GM19043 (cell line): ENCODE measurements at regions not wholly inside any gene's neighbourhood (a gene's known extent, or its start where the extent isn't known, plus 50 kb on each side); places are given as distances from the start of the nearest gene placed in this dataset.
"Not testable (repeated sequence)": the region's sequence is repeated elsewhere in the genome, so short reads cannot be mapped to it uniquely, and the experiment has no call there.

Experiments
- ATAC-seq: cut with Tn5 transposase; IDR thresholded peaks from one replicate; pipeline ENCODE4 v1.9.1; 2021; ENCODE audit warnings: low read depth; ENCODE audit not compliant: unreplicated experiment

DNA sequence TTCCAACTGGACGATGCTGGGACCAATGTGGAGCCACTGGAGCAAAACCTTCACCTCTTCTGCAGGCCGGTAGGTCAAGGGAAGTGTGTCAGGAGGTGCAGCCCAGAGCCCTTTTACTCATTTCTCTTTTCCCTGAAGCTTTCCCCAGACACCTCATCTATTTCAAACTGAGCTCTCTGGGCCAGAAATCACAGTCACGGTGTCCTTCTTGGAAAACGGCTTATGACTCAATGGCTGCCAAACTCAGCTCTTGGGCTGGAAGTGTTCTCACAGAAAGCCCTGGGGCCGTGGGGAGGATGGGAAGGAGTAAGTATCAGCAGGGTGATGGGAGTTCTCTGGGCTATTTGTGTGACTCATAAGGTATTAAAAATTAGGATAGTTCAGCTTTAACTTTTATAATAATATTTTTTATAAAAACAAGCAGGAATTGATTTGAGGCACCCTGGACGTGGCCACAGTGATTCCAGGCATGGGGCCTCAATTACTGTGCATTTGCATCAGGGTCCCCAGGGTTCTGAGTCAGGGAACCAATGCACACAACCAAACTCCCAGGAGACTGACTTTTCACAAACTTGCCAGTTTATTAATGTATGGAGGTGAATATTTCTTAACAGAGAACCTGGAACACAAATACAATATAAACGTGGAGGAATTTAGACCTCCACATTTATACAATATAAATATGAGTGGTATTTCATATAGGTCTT, 187.4 kb upstream of the TMEM72 start:
- ATAC-seq = no peak

DNA sequence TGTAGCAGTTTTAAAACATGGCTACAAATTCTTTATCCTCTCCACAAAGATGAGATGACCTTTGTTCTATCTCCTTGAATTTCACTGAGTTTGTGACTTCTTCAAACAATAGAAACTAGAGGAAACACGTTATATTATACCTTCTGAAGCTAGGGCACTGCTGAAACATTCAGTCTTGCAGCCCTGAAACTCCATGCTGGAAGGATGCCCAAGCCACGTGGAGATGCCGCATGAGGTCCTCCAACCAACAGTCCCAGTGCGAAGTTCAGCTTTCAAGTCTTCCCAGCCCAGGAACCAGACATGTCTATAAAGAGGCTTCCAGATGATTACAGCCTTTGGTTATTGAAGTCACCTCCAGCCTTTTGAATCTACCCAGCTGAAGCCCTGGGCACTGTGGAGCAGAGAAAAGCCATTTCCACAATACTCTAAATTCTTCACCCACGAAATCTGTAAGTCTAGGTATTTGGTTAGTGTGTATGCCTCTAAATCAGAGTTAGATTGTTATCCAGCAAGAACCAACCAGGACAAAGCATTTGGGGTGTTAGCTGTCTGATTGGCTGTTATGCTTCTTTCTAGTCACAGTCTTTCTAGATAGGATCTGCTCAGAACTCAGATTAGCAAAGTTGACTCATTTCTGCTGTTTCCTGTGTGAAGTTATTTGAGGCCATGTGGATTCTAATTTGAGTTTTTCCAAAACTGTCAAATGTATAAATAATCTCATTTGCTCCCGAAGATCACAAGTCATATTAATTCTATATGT, 186.5 kb upstream of the TMEM72 start:
- ATAC-seq = no peak

DNA sequence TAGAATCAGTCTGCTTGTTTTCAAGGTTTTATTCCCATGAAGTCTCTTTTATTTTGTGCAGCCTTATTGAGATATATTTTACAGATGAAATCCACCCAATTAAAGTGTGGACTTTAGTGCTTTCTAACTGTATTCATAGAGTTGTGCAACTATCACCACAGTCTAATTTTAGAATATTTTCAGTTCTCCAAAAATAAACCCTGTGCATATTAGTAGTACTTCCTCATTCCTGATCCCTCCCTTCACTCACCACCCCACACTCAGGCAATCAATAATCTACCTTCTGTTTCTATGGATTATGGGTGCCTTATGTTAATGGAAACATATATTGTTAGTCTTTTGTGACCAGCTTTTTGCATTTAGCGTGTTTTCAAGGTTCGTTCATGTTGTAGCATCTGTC, 185.7 kb upstream of the TMEM72 start:
- ATAC-seq = peak; percentile 71

DNA sequence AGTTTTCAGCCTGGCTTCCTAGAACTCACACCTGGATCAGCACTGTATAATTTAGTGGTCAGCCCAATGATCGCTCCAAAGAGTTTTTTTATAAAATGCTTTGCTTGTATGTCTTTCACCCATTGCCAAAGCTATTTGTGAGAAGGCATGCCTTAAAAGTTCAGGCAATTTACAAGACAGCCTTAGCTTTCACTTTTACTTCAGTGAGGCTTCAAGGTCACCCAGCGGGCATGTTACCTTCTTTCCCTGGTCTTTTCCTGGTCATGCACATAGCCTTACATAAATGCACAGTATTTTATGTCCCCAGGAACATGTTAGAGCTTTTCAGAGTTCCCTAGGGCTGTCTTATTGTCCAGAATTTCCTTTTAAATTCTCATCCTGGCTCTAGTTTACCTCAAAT, 179.9 kb upstream of the TMEM72 start:
- ATAC-seq = no peak

DNA sequence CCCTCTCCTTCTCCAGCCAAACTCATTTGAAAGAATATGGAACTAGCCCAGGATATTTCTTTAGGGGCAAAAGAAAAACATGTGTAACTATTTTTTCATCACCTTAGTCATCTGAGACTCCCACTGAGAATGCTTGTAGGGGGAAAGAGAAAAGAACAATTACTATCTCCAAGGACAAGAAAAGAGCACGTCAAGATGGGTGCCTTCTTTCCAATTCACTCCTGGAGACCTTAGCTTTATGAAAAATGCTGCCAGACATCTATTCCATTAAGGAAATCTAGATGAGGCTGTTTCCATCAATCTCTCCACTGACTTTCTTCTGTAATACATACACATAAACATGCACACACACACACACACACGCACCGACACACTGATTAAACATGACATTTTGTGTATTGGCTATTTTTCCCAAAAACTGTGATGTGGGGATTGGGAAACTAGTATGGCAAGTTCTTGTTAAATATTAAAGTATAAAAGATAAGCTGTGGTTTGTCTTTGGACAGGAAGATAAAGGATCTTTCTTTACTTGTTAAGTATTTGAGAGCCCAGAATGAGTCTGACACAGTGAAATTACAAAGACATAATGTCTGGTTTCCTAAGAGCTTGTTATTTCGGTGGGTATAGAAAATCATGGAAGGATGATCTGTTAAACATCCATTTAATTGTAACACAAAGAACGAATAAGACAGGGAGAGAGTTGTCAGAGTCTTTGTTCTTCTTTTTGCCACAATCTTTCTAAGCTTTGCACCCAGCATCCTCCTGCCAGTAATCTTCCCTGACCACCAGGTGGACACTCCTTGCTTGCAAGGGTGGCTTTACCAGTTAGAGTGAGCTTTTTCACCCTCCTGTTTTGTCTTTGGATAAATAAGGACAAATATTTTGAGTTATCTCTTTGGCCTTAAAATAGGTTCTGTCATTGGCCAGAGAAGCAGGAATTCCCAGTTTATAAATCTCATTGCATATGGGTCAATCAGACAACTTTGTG, 177.3 kb upstream of the TMEM72 start:
- no peak for ATAC-seq

DNA sequence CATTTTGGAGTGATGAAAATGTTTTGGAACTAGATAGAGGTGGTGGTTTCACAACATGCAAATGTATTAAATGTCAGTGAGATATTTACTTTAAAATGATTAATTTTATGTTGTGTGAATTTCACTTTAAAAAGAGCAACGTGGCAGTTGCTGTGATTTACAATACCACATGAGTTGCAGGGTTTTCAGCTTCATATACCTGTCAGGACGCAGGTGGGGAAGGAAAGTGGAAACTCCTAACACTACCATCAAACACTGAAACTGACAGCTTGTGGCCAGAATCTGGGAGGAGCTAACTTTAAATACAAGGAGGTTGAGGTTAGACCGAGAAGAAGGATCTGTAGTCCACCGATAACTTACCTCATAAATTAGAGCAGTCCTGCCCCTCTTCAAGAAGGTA, 168.9 kb upstream of the TMEM72 start:
- no peak for ATAC-seq

DNA sequence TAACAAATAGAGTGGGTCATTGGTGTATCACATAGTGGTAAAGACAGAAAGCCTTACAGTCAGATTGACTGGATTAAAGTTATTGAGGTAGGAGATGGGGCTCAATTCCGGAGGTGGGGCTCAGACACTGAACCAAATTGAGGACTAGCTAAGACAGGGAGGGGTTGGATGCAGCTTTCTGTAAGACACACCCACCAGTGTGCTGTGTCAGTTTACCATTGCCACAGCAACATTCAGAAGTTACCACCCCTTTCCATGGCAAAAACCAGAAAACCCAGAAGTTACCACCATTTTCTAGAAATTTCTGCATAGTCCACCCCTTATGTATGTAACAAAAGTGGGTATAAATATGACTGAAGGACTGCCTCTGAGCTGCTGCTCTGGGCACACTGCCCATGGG, 167.6 kb upstream of the TMEM72 start:
- ATAC-seq = no peak

DNA sequence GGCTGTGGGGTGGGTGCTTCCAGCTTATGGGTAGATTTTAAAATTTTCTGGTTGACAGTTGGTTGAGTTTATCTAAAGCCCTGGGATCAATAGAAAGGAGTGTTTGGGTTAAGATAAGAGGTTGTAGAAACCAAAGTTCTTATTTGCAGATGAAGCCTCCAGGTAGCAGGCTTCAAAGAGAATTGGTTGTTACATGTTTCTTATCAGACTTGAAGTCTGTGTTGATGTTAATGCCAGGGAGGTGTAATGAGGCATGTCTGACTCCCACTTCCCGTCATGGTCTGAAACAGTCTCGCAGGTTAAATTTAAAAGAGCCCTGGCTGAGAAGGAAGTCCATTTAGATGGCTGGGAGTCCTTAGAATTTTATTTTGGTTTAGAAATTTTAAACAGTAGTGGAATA, 165.2 kb upstream of the TMEM72 start:
- ATAC-seq = no peak

DNA sequence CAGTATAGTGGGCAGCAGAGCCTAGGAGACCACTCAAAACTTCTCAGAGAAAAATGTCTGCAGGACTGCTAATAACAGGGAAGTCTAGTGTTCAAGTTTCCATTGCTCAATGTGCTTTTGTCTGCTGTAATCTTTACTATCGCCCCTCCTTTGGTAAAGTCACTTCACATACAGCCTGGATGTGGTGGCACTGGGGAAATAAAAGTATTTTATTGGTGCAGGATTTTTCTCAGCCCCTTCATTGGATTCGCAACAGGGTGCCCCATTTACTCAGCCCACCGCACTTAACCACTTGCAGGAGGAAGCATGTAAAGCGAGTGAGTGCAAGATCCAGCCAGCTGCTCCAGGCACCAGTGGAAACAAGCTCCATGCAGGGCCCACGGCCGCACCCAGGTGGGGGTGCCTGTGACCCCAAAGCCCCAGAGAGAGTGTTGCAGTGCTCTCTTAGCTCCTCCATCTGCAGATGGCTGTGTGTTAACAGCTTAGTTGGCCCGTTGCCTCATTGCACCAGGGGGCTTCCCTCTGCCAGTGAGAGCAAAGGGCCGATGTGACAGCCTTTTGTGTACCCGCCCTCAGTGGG, 163.5 kb upstream of the TMEM72 start:
- ATAC-seq = no peak

DNA sequence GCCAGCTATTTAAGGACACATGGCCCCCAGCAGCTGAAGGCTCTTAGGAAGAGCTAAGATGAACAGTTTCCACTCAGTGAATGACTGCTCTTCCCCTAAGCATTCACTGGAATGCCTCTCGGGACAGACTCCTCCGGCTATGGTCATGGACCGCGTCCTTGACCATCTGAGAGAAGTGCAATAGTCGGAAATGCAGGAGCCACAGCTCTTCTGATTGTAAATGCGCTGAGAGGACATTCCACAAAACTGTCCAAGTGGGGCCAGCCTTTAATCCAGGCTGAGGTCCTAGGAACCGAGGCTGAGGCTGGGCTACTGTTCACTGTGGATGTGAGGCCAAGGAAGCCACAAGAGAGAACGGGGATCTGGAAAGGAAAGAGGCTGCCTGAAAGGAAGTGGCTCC, 162.0 kb upstream of the TMEM72 start:
- ATAC-seq = no peak

DNA sequence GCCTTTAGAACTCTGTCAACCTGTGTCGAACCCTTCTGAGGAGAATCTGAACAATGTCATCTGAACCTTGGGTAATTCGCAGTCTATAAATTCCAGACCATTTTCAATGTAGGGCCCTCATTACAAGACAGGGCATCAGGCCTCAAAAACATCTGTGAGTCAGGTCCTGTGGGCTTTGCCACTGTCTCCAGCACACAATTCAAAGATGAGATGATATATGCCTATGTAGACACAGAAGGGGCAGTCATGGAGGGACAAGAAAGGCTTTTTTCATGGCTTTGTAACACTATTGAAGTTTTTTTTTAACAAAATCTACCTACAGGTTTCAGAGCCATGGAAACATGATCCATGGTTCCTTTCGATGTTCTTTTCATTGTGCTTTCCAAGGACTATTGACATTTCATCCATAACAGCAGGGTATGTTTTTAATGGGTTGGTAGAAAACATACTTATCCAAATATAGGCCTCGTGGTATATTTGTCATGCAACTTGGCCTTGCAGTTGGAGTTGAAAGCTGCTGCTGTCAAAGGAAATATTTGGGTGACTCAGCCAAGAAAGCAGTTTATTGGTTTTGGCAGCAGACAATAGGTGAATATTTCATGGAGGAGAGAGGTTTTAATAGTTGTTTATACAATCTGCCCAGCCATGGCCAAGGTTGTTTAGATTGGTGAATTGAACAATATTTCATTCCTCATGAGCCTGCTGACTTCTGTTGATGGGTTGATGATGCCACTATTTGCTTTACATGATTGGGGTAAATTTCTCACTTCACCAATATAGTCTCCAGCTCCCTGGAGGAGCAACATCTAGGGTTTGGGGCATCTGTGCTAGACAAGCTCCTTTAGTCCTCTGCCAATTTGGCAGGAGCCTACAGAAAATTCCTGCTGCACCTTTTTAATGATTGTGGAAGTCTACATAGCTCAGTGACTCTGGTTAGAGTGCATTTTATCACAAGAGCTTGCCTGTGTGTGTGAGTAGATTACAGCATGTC, 158.4 kb upstream of the TMEM72 start:
- no peak for ATAC-seq

DNA sequence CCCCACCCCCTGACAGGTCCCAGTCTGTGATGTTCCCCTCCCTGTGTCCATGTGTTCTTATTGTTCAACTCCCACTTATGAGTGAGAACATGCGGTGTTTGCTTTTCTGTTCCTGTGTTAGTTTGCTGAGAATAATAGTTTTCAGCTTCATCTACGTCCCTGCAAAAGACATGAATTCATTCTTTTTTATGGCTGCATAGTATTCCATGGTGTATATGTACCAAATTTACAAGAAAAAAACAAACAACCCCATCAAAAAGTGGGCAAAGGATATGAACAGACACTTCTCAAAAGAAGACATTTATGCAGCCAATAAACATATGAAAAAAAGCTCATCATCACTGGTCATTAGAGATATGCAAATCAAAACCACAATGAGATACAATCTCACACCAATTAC, 156.8 kb upstream of the TMEM72 start:
- not testable (repeated sequence) for ATAC-seq

DNA sequence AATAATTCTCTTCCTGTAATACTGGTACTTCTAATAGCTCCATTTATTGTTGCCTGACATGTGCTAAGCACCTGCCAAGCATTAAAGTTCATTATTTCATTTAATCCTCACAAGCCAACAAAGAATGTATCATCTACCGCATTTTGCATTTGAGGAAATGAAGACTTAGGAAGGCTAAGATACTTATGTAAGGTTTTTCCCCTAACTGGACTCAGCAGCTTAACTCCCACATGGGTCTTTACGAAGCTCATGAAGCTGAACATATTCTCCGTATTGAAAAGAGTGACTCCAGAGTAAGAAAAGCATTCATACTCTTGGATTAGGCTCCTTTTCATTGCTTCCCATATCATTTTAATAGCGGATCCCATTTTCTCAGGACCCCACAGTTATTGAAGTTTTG, 155.7 kb upstream of the TMEM72 start:
- ATAC-seq = no peak

DNA sequence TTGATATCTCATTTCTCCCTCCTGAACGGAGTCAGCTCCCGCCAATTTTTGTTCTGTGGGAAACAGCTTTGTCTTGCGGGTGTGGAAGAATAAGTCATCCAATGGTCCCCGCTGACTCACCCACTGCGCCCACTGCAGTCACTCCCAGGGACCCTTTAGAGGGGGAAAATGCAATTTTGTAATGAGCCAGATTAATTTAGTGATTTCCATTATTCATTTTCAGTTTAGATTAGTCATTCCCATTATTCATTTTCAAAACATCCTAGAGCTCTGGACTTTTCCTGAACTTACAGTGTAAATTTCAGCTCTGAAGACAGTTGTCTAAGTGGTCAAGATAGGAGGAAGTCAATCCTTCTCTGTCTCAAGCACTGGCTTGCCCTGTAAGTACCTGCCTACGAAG, 154.9 kb upstream of the TMEM72 start:
- no peak for ATAC-seq

DNA sequence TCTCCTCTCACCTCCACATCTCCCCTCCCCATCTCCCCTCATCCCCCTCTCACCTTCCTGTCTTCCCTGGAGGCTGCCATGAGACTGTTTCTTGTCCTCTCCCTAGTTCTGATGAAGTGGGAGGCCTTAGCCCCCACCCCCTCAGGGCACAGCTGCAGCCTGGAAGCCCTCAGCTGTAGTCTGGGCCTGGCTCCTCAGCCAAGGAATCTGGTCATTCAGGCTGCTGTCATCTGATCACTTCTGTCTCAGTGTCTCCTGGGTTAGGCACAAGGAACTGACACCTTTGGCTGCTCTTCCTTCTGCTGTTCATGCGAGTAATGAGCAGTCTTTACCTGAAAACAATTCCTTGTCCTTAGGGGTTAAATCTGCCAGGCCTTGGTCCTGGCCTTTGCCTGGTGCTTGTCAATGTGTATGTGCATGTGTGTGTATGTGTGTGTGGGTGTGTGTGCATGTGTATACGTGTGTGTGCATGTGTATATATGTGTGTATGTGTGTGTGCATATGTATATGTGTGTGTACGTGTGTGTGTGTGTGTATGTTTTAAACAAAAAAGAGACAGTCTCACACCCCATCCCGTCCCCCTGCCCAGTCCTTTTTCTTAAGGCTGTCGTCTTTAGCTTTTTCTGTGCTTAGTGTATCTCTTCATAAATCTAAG, 153.5 kb upstream of the TMEM72 start:
- ATAC-seq = no peak

DNA sequence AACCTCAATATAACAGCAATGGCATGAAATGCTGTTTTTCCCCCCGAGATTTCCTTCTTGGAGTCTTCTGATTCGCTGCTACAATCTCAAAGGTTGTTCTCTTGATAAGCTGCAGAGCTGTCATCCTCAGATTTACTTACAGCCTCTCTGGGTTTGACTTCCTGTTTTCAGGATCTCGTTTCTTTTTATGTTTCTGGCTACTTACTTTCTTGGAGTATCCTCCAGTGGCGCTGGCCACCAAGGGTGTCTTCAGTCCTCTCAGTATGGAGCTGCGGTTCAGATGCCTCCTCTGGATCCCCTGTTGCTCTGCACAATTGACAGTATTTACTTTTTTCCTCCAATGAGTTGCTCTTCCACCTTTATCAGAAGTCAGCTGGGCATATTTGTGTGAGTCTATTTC, 152.0 kb upstream of the TMEM72 start:
- no peak for ATAC-seq

DNA sequence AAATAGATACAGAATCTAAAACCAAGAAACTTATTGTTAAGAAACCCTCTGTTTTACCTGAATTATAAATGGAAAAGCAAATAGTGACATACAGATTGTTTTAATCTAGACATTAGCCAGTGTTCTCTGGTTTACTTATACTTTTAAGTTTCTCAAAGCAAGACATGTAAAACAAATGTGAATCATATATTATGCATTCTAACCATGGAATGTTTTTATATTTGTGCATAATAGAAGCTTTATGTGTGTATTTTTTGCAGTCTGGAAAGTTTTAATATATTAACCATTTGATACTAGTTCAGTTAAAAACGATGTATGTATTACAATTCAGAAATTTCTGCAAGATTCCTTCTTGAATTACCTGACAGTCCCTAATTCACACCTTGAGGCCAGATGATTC, 150.6 kb upstream of the TMEM72 start:
- no peak for ATAC-seq

DNA sequence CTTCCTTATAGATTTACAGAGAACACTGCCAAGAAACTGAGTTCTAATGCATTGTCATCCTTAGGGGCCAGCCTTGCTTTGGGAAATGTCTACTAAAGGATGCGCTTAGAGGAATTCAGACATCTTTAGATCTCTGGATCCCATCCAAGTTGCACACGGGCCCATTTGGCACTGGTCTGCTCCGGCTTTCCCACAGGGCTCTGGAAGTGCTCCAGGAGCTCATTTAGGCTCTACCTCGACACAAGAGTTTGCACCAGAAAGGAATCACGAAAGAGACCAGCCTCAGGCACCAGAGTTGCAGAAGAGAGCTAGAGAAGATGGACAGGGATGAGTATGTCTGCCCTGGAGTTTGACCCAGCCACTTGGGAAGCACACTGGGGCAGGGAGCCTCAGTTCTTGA, 150.1 kb upstream of the TMEM72 start:
- ATAC-seq = no peak

DNA sequence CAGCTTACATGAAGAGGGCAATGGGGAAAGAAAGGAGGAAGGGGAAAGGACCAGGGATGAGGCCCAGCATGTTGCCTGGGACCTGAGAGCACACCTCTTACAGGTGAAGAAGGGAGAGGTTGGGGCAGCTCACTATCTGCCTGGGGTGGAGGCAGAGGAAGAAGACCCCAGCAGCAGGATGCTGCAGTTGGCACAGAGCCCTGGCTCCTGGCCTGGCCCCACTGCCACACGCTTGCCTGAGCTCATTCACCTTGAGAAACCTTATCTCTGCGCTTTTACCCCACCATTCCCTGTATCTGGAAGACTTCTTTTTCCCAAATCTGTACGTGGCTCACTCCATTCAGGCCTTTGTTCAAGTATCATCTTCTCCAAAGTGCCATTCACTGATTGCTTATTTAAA, 147.8 kb upstream of the TMEM72 start:
- no peak for ATAC-seq
